Neutrophil (primary cell): ENCODE measurements at regions not wholly inside any gene's neighbourhood (a gene's known extent, or its start where the extent isn't known, plus 50 kb on each side); places are given as distances from the start of the nearest gene placed in this dataset.
"Not testable (repeated sequence)": the region's sequence is repeated elsewhere in the genome, so short reads cannot be mapped to it uniquely, and the experiment has no call there.

Source experiments
- H3K27ac ChIP-seq: fragments of 200-600 bp; sonication (generic); 2 replicates; pipeline ENCODE4 v1.5.1; 2016; ENCODE audit warnings: mild to moderate bottlenecking, moderate library complexity
- H3K27me3 ChIP-seq: fragments of 200-600 bp; sonication (generic); 2 replicates; pipeline ENCODE4 v1.6.0; 2016; ENCODE audit warnings: mild to moderate bottlenecking
- H3K36me3 ChIP-seq: fragments of 200-600 bp; sonication (generic); 2 replicates; pipeline ENCODE4 v1.5.1; 2017
- H3K4me1 ChIP-seq, 2 experiments: fragments of 200-600 bp in 1 of 2; sonication (generic) in 1 of 2; 1 replicate in 1 of 2; 2 replicates in 1 of 2; pipeline versions ENCODE4 v1.5.1 to v1.6.1; 2013 to 2016; ENCODE audit warnings: low read depth in 1 of 2, low read length in 1 of 2, mild to moderate bottlenecking in 1 of 2, moderate library complexity in 1 of 2; ENCODE audit not compliant: control insufficient read depth in 1 of 2, insufficient read depth in 1 of 2
- H3K4me3 ChIP-seq, 2 experiments: fragments of 200-600 bp in 1 of 2; sonication (generic) in 1 of 2; 1 replicate in 1 of 2; 2 replicates in 1 of 2; pipeline ENCODE4 v1.5.1; 2013 to 2016; ENCODE audit warnings: low read depth in 1 of 2, low read length in 1 of 2, mild to moderate bottlenecking in 1 of 2, moderate library complexity in 1 of 2
- H3K9me3 ChIP-seq: fragments of 200-600 bp; sonication (generic); 2 replicates; pipeline ENCODE4 v1.5.1; 2016
- CTCF ChIP-seq: fragments of 200-600 bp; sonication (generic); IDR thresholded peaks from 2 replicates; pipeline ENCODE4 v1.5.1; 2016; ENCODE audit warnings: antibody characterized with exemption

- no peak overlapping the region for H3K27ac ChIP-seq
- H3K4me1 ChIP-seq = no peaks in the 10 kb centered on the region
- H3K27me3 ChIP-seq = no peaks in the 10 kb centered on the region
- H3K36me3 ChIP-seq = no peaks in the 10 kb centered on the region
- no peak overlapping the region for H3K4me3 ChIP-seq
- TF ChIP-seq CTCF = no peak
- H3K9me3 ChIP-seq = no peaks in the 10 kb centered on the region
Observed at GRCh38 chr5:126020770-126021169, 402.4 kb upstream of the GRAMD2B start.

GRCh38 chr5:126023994-126024441 lies 399.2 kb upstream of the GRAMD2B start:
- H3K36me3 ChIP-seq = no peaks in the 10 kb centered on the region
- no peaks in the 10 kb centered on the region for H3K27me3 ChIP-seq

GRCh38 chr5:126027149-126027548 lies 396.1 kb upstream of the GRAMD2B start:
- TF ChIP-seq CTCF = no peak
- Histone ChIP-seq H3K9me3 (peaks cover 11% of the 10 kb centered on the region), H3K27ac (no peak overlapping the region), H3K27me3 (no peaks in the 10 kb centered on the region), H3K36me3 (no peaks in the 10 kb centered on the region), H3K4me1 (no peaks in the 10 kb centered on the region), H3K4me3 (no peak overlapping the region)

More at GRCh38 chr5:126023994-126024441, 399.2 kb upstream of the GRAMD2B start:
- Histone ChIP-seq H3K9me3 (peaks cover 11% of the 10 kb centered on the region), H3K4me3 (no peak overlapping the region), H3K27ac (no peak overlapping the region), H3K4me1 (no peaks in the 10 kb centered on the region)
- TF ChIP-seq CTCF = no peak

GRCh38 chr5:126027652-126028051 lies 395.6 kb upstream of the GRAMD2B start:
- no peak for TF ChIP-seq CTCF
- peaks cover 11% of the 10 kb centered on the region for H3K9me3 ChIP-seq
- no peaks in the 10 kb centered on the region for H3K36me3 ChIP-seq
- H3K27ac ChIP-seq = no peak overlapping the region
- H3K4me3 ChIP-seq = no peak overlapping the region
- no peaks in the 10 kb centered on the region for H3K27me3 ChIP-seq
- H3K4me1 ChIP-seq = no peaks in the 10 kb centered on the region

- H3K27ac ChIP-seq = no peak overlapping the region
- TF ChIP-seq CTCF = no peak
- no peaks in the 10 kb centered on the region for H3K27me3 ChIP-seq
- H3K4me1 ChIP-seq = no peaks in the 10 kb centered on the region
- H3K36me3 ChIP-seq = no peaks in the 10 kb centered on the region
- H3K9me3 ChIP-seq = peaks cover 11% of the 10 kb centered on the region
- no peak overlapping the region for H3K4me3 ChIP-seq
Observed at GRCh38 chr5:126028336-126028735, 394.9 kb upstream of the GRAMD2B start.

- not testable (repeated sequence) for H3K27me3 ChIP-seq, H3K36me3 ChIP-seq, H3K4me1 ChIP-seq, H3K4me3 ChIP-seq, H3K27ac ChIP-seq
- peaks cover 11% of the 10 kb centered on the region for H3K9me3 ChIP-seq
Observed at GRCh38 chr5:126029282-126029681, 393.9 kb upstream of the GRAMD2B start.
